Activated naive CD8-positive, alpha-beta T cell treated with anti-CD3 and anti-CD28 coated beads, Interleukin-2, amount 10 ng/mL, durations not matched to agents 7 days and 5 days (primary cell): ENCODE measurements at regions not wholly inside any gene's neighbourhood (a gene's known extent, or its start where the extent isn't known, plus 50 kb on each side); places are given as distances from the start of the nearest gene placed in this dataset.

Experiments used
- ATAC-seq: fragments of 150-1000 bp; cut with Tn5 transposase; one replicate; pipeline ENCODE4 v1.10.0; 2021; ENCODE audit warnings: low read depth, moderate library complexity
- POLR2A ChIA-PET: fragments of 350-600 bp; sonication (Branson Sonifier 250); formaldehyde crosslinking; loops from one replicate; lab custom pipeline; 2021; ENCODE audit warnings: antibody characterized with exemption; lab: Charles Lee
- DNase-seq: peaks from one replicate; pipeline ENCODE4 v3.0.0; 2021
- H3K27ac Mint-ChIP-seq: one replicate; pipeline ENCODE4 v1.8.0; 2022; ENCODE audit warnings: mild to moderate bottlenecking, mixed read lengths
- H3K27me3 Mint-ChIP-seq: one replicate; pipeline ENCODE4 v1.8.0; 2022; ENCODE audit warnings: mild to moderate bottlenecking, moderate library complexity, mixed read lengths
- H3K36me3 Mint-ChIP-seq: one replicate; pipeline ENCODE4 v1.8.0; 2021; ENCODE audit warnings: mild to moderate bottlenecking, mixed read lengths
- H3K4me1 Mint-ChIP-seq: one replicate; pipeline ENCODE4 v1.8.0; 2021; ENCODE audit warnings: mixed read lengths
- H3K4me3 Mint-ChIP-seq: one replicate; pipeline ENCODE4 v1.8.0; 2022; ENCODE audit warnings: mild to moderate bottlenecking, moderate library complexity, mixed read lengths
- H3K9me3 Mint-ChIP-seq: one replicate; pipeline ENCODE4 v1.8.0; 2021; ENCODE audit warnings: mixed read lengths

GRCh38 chr4:123846561-123846960, 450.0 kb downstream of the SPRY1 start:
- Mint-ChIP-seq H3K9me3 (no peaks in the 10 kb centered on the region), H3K27me3 (peaks cover 12% of the 10 kb centered on the region), H3K4me1 (no peaks in the 10 kb centered on the region), H3K27ac (no peak overlapping the region), H3K36me3 (no peaks in the 10 kb centered on the region), H3K4me3 (no peak overlapping the region)
- POLR2A ChIA-PET = no interaction called here
- ATAC-seq (no peak), DNase-seq (no peak)

- Mint-ChIP-seq H3K4me1 (no peaks in the 10 kb centered on the region), H3K4me3 (no peak overlapping the region), H3K9me3 (no peaks in the 10 kb centered on the region), H3K27ac (no peak overlapping the region), H3K36me3 (no peaks in the 10 kb centered on the region), H3K27me3 (peaks cover 12% of the 10 kb centered on the region)
- POLR2A ChIA-PET = no interaction called here
- DNase-seq (no peak), ATAC-seq (no peak)
These were observed 452.0 kb downstream of the SPRY1 start for GRCh38 chr4:123848606-123849005.

GRCh38 chr4:123849495-123849894, 452.9 kb downstream of the SPRY1 start:
- H3K4me3 Mint-ChIP-seq = no peak overlapping the region
- POLR2A ChIA-PET = no interaction called here
- ATAC-seq = no peak
- H3K27ac Mint-ChIP-seq = no peak overlapping the region
- DNase-seq = no peak
- peaks cover 12% of the 10 kb centered on the region for H3K27me3 Mint-ChIP-seq
- H3K4me1 Mint-ChIP-seq = no peaks in the 10 kb centered on the region
- H3K36me3 Mint-ChIP-seq = no peaks in the 10 kb centered on the region
- no peaks in the 10 kb centered on the region for H3K9me3 Mint-ChIP-seq

GRCh38 chr4:123851521-123851920, 454.9 kb downstream of the SPRY1 start:
- Mint-ChIP-seq H3K27me3 (peaks cover 10% of the 10 kb centered on the region), H3K9me3 (no peaks in the 10 kb centered on the region), H3K27ac (no peak overlapping the region), H3K4me3 (no peak overlapping the region), H3K36me3 (no peaks in the 10 kb centered on the region), H3K4me1 (no peaks in the 10 kb centered on the region)
- POLR2A ChIA-PET = no interaction called here
- ATAC-seq (no peak), DNase-seq (no peak)

GRCh38 chr4:123853651-123854050, 457.1 kb downstream of the SPRY1 start:
- H3K27me3 Mint-ChIP-seq = no peaks in the 10 kb centered on the region
- H3K27ac Mint-ChIP-seq = no peak overlapping the region
- ATAC-seq (no peak), DNase-seq (no peak)
- no peak overlapping the region for H3K4me3 Mint-ChIP-seq
- H3K9me3 Mint-ChIP-seq = no peaks in the 10 kb centered on the region
- no peaks in the 10 kb centered on the region for H3K4me1 Mint-ChIP-seq
- H3K36me3 Mint-ChIP-seq = no peaks in the 10 kb centered on the region
- POLR2A ChIA-PET = no interaction called here

- H3K36me3 Mint-ChIP-seq = no peaks in the 10 kb centered on the region
- DNase-seq (no peak), ATAC-seq (no peak)
- H3K4me1 Mint-ChIP-seq = no peaks in the 10 kb centered on the region
- POLR2A ChIA-PET = no interaction called here
- H3K27me3 Mint-ChIP-seq = peaks cover 3% of the 10 kb centered on the region
- no peak overlapping the region for H3K4me3 Mint-ChIP-seq
- H3K9me3 Mint-ChIP-seq = no peaks in the 10 kb centered on the region
- no peak overlapping the region for H3K27ac Mint-ChIP-seq
These were observed 460.3 kb downstream of the SPRY1 start for GRCh38 chr4:123856689-123857545.

- ATAC-seq (no peak), DNase-seq (no peak)
- Mint-ChIP-seq H3K27ac (no peak overlapping the region), H3K4me3 (no peak overlapping the region), H3K9me3 (no peaks in the 10 kb centered on the region), H3K27me3 (peaks cover 3% of the 10 kb centered on the region), H3K4me1 (no peaks in the 10 kb centered on the region), H3K36me3 (no peaks in the 10 kb centered on the region)
- POLR2A ChIA-PET = no interaction called here
These were observed 461.9 kb downstream of the SPRY1 start for GRCh38 chr4:123858465-123858864.

- ATAC-seq (no peak), DNase-seq (no peak)
- Mint-ChIP-seq H3K27me3 (peaks cover 3% of the 10 kb centered on the region), H3K9me3 (no peaks in the 10 kb centered on the region), H3K27ac (no peak overlapping the region), H3K4me1 (no peaks in the 10 kb centered on the region), H3K4me3 (no peak overlapping the region), H3K36me3 (no peaks in the 10 kb centered on the region)
- POLR2A ChIA-PET = no interaction called here
These were observed 466.2 kb downstream of the SPRY1 start for GRCh38 chr4:123862812-123863211.

GRCh38 chr4:123866796-123867195, 470.2 kb downstream of the SPRY1 start:
- H3K4me3 Mint-ChIP-seq = no peak overlapping the region
- POLR2A ChIA-PET = no interaction called here
- no peak for ATAC-seq
- H3K4me1 Mint-ChIP-seq = no peaks in the 10 kb centered on the region
- H3K36me3 Mint-ChIP-seq = no peaks in the 10 kb centered on the region
- H3K27me3 Mint-ChIP-seq = no peaks in the 10 kb centered on the region
- H3K9me3 Mint-ChIP-seq = peaks cover 1% of the 10 kb centered on the region
- no peak overlapping the region for H3K27ac Mint-ChIP-seq
- DNase-seq = no peak

- Mint-ChIP-seq H3K27me3 (no peaks in the 10 kb centered on the region), H3K27ac (no peak overlapping the region), H3K36me3 (no peaks in the 10 kb centered on the region), H3K4me1 (no peaks in the 10 kb centered on the region), H3K9me3 (peaks cover 1% of the 10 kb centered on the region), H3K4me3 (no peak overlapping the region)
- no peak for DNase-seq
- no peak for ATAC-seq
- POLR2A ChIA-PET = no interaction called here
These were observed 471.5 kb downstream of the SPRY1 start for GRCh38 chr4:123867910-123868587.

- no peaks in the 10 kb centered on the region for H3K36me3 Mint-ChIP-seq
- no peak for ATAC-seq
- no peak overlapping the region for H3K4me3 Mint-ChIP-seq
- POLR2A ChIA-PET = no interaction called here
- H3K4me1 Mint-ChIP-seq = no peaks in the 10 kb centered on the region
- peaks cover 3% of the 10 kb centered on the region for H3K27me3 Mint-ChIP-seq
- DNase-seq = no peak
- H3K27ac Mint-ChIP-seq = no peak overlapping the region
- peaks cover 1% of the 10 kb centered on the region for H3K9me3 Mint-ChIP-seq
These were observed 473.0 kb downstream of the SPRY1 start for GRCh38 chr4:123869286-123870215.

- POLR2A ChIA-PET = no interaction called here
- Mint-ChIP-seq H3K36me3 (no peaks in the 10 kb centered on the region), H3K4me1 (no peaks in the 10 kb centered on the region), H3K27me3 (peaks cover 3% of the 10 kb centered on the region), H3K4me3 (no peak overlapping the region), H3K9me3 (peaks cover 1% of the 10 kb centered on the region), H3K27ac (no peak overlapping the region)
- no peak for ATAC-seq
- DNase-seq = no peak
These were observed 473.8 kb downstream of the SPRY1 start for GRCh38 chr4:123870216-123870876.

- ATAC-seq (no peak), DNase-seq (no peak)
- H3K4me1 Mint-ChIP-seq = no peaks in the 10 kb centered on the region
- POLR2A ChIA-PET = no interaction called here
- no peaks in the 10 kb centered on the region for H3K36me3 Mint-ChIP-seq
- no peak overlapping the region for H3K4me3 Mint-ChIP-seq
- H3K9me3 Mint-ChIP-seq = peaks cover 1% of the 10 kb centered on the region
- peaks cover 3% of the 10 kb centered on the region for H3K27me3 Mint-ChIP-seq
- no peak overlapping the region for H3K27ac Mint-ChIP-seq
These were observed 474.7 kb downstream of the SPRY1 start for GRCh38 chr4:123871341-123871740.
